MM.1S (cell line): ENCODE measurements at regions not wholly inside any gene's neighbourhood (a gene's known extent, or its start where the extent isn't known, plus 50 kb on each side); places are given as distances from the start of the nearest gene placed in this dataset.

Experiments used
- DNase-seq: peaks from one replicate; pipeline ENCODE4 v3.0.0-alpha.2; 2015
- H2AFZ ChIP-seq: fragments of 300-600 bp; sonication (generic); 2 replicates; pipeline ENCODE4 v1.6.0; 2016; ENCODE audit warnings: antibody characterized with exemption, low read length
- H3F3A ChIP-seq: fragments of 300-600 bp; sonication (generic); 2 replicates; pipeline ENCODE4 v1.6.1; 2016; ENCODE audit warnings: mild to moderate bottlenecking, antibody characterized with exemption, low read length, moderate library complexity, mixed read lengths; ENCODE audit not compliant: insufficient read depth
- H3K27ac ChIP-seq: fragments of 300-600 bp; sonication (generic); 2 replicates; pipeline ENCODE4 v1.5.1; 2016; ENCODE audit warnings: mild to moderate bottlenecking, low read length
- H3K27me3 ChIP-seq: fragments of 300-600 bp; sonication (generic); replicated peaks from 2 replicates; pipeline ENCODE4 v1.6.0; 2016; ENCODE audit warnings: low read length; ENCODE audit not compliant: insufficient read depth
- H3K36me3 ChIP-seq: fragments of 300-600 bp; sonication (generic); replicated peaks from 2 replicates; pipeline ENCODE4 v1.6.1; 2016; ENCODE audit warnings: mild to moderate bottlenecking, low read length, mixed read lengths; ENCODE audit not compliant: insufficient read depth
- H3K4me1 ChIP-seq: fragments of 300-600 bp; sonication (generic); 2 replicates; pipeline ENCODE4 v1.6.1; 2016; ENCODE audit warnings: low read length, mixed read lengths
- H3K4me2 ChIP-seq: fragments of 300-600 bp; sonication (generic); 2 replicates; pipeline ENCODE4 v1.6.0; 2016; ENCODE audit warnings: low read depth, low read length
- H3K4me3 ChIP-seq: fragments of 300-600 bp; sonication (generic); 2 replicates; pipeline ENCODE4 v1.5.1; 2016; ENCODE audit warnings: low read length, mixed read lengths
- H3K79me2 ChIP-seq: fragments of 300-600 bp; sonication (generic); 2 replicates; pipeline ENCODE4 v1.6.1; 2016; ENCODE audit warnings: mixed run types, low read length, mixed read lengths
- H3K9ac ChIP-seq: fragments of 300-600 bp; sonication (generic); 2 replicates; pipeline ENCODE4 v1.6.1; 2016; ENCODE audit warnings: low read length, mixed read lengths
- H3K9me2 ChIP-seq: fragments of 300-600 bp; sonication (generic); replicated peaks from 2 replicates; pipeline ENCODE4 v1.6.1; 2016; ENCODE audit warnings: mild to moderate bottlenecking, low read length, mixed read lengths; ENCODE audit not compliant: insufficient read depth
- H3K9me3 ChIP-seq: fragments of 300-600 bp; sonication (generic); replicated peaks from 2 replicates; pipeline ENCODE4 v1.6.1; 2016; ENCODE audit warnings: mild to moderate bottlenecking, low read length, mixed read lengths; ENCODE audit not compliant: insufficient read depth
- H4K20me1 ChIP-seq: fragments of 300-600 bp; sonication (generic); 2 replicates; pipeline ENCODE4 v1.6.1; 2016; ENCODE audit warnings: mild to moderate bottlenecking, low read length, moderate library complexity, mixed read lengths; ENCODE audit not compliant: insufficient read depth
- EZH2 ChIP-seq: fragments of 300-600 bp; sonication (generic); optimal IDR thresholded peaks from 2 replicates; pipeline ENCODE3; 2017; ENCODE audit warnings: low read depth, mild to moderate bottlenecking, antibody characterized with exemption, low read length, mixed read lengths
- EZH2phosphoT487 ChIP-seq: fragments of 300-600 bp; sonication (generic); IDR thresholded peaks from 2 replicates; pipeline ENCODE4 v1.6.1; 2018; ENCODE audit warnings: antibody characterized with exemption, low read length
- TF ChIP-seq, protein P1 (sequence below): fragments of 300-600 bp; sonication (generic); IDR thresholded peaks from 2 replicates; pipeline ENCODE4 v1.5.1; 2016; ENCODE audit warnings: antibody characterized with exemption, low read length, mixed read lengths

- Histone ChIP-seq H2AFZ (no peak overlapping the region), H3K79me2 (no peaks in the 10 kb centered on the region), H3K9me3 (no peaks in the 10 kb centered on the region), H3K4me1 (peaks cover 20% of the 10 kb centered on the region), H3K4me3 (no peak overlapping the region), H3K27ac (peak overlapping the region; percentile 36; the same call in 1 of the 2 replicates), H3K27me3 (no peaks in the 10 kb centered on the region), H3F3A (peaks cover 12% of the 10 kb centered on the region), H3K4me2 (peak overlapping the region; percentile 57), H3K9ac (no peak overlapping the region), H3K9me2 (no peaks in the 10 kb centered on the region), H4K20me1 (no peaks in the 10 kb centered on the region), H3K36me3 (no peaks in the 10 kb centered on the region)
- no peak for TF ChIP-seq EZH2
- TF ChIP-seq EZH2phosphoT487: no peak
- TF ChIP-seq, protein P1, sequence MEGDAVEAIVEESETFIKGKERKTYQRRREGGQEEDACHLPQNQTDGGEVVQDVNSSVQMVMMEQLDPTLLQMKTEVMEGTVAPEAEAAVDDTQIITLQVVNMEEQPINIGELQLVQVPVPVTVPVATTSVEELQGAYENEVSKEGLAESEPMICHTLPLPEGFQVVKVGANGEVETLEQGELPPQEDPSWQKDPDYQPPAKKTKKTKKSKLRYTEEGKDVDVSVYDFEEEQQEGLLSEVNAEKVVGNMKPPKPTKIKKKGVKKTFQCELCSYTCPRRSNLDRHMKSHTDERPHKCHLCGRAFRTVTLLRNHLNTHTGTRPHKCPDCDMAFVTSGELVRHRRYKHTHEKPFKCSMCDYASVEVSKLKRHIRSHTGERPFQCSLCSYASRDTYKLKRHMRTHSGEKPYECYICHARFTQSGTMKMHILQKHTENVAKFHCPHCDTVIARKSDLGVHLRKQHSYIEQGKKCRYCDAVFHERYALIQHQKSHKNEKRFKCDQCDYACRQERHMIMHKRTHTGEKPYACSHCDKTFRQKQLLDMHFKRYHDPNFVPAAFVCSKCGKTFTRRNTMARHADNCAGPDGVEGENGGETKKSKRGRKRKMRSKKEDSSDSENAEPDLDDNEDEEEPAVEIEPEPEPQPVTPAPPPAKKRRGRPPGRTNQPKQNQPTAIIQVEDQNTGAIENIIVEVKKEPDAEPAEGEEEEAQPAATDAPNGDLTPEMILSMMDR: no peak
- DNase-seq: peak; percentile 86
Measured at GRCh38 chr4:95985051-95985450, 145.2 kb downstream of the PDHA2 start.

DNA sequence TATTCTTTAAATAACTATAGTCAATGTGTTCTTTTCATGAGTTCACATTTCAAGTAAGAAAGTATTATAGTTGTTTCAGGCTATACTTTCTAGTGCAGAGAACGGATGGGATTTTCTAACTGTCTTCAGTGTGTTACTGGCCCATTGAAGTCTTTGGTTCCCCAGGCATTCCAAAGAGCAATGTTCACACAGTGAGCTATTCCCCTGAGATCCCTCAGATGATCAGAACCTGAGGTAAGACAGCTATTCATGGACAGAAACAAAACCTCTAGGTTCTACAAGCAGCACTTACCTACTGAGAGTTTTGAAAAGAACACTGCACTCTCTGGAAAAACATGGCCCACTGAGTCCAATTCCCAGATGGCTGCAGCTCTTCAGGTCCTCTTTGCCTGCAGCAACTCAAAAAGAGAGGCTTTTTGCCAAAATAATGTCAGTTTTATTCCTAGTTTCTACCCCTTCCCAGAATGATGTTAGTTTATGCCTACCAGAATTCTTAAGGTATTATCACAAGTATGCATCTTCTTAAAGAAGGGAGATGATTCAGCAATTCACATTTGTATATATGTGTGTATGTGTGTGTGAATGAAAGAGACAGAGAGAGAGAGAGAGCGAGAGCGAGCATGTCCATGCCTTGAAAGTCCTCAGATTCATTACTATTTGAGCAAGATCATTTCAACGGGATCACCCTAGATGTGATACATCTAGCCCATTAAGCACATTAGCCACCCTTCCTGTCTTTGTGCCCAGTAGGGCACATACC is 146.1 kb downstream of the PDHA2 start:
- H3K9ac ChIP-seq: no peak overlapping the region
- no peak overlapping the region for H3K4me3 ChIP-seq
- no peaks in the 10 kb centered on the region for H3K27me3 ChIP-seq
- no peaks in the 10 kb centered on the region for H3K9me3 ChIP-seq
- no peaks in the 10 kb centered on the region for H3K36me3 ChIP-seq
- no peaks in the 10 kb centered on the region for H3K79me2 ChIP-seq
- no peak for DNase-seq
- peaks cover 20% of the 10 kb centered on the region for H3K4me1 ChIP-seq
- H3K9me2 ChIP-seq: no peaks in the 10 kb centered on the region
- H3F3A ChIP-seq: peaks cover 12% of the 10 kb centered on the region
- no peaks in the 10 kb centered on the region for H4K20me1 ChIP-seq
- no peak overlapping the region for H2AFZ ChIP-seq
- TF ChIP-seq, protein P1: no peak
- TF ChIP-seq EZH2: no peak
- no peak for TF ChIP-seq EZH2phosphoT487
- peak overlapping the region; percentile 57 for H3K4me2 ChIP-seq
- H3K27ac ChIP-seq: no peak overlapping the region

- no peaks in the 10 kb centered on the region for H3K9me2 ChIP-seq
- no peak overlapping the region for H3K27ac ChIP-seq
- no peaks in the 10 kb centered on the region for H3K36me3 ChIP-seq
- peaks cover 20% of the 10 kb centered on the region for H3K4me1 ChIP-seq
- no peak for DNase-seq
- no peaks in the 10 kb centered on the region for H3K27me3 ChIP-seq
- H3K79me2 ChIP-seq: no peaks in the 10 kb centered on the region
- H3K4me3 ChIP-seq: no peak overlapping the region
- no peak for TF ChIP-seq EZH2
- TF ChIP-seq, protein P1: no peak
- no peak for TF ChIP-seq EZH2phosphoT487
- H2AFZ ChIP-seq: no peak overlapping the region
- no peak overlapping the region for H3K9ac ChIP-seq
- H3K9me3 ChIP-seq: no peaks in the 10 kb centered on the region
- H3F3A ChIP-seq: peaks cover 12% of the 10 kb centered on the region
- no peaks in the 10 kb centered on the region for H4K20me1 ChIP-seq
- no peak overlapping the region for H3K4me2 ChIP-seq
Measured at GRCh38 chr4:95987851-95988250, 148.0 kb downstream of the PDHA2 start.
